HFFc6 (cell line): ENCODE measurements at regions not wholly inside any gene's neighbourhood (a gene's known extent, or its start where the extent isn't known, plus 50 kb on each side); places are given as distances from the start of the nearest gene placed in this dataset.

Source experiments
- DNase-seq: peaks from one replicate; pipeline ENCODE4 v3.0.0-alpha.2; 2018
- H3K27ac Mint-ChIP-seq: 2 replicates; pipeline ENCODE4 v1.8.0; 2020; ENCODE audit warnings: mild to moderate bottlenecking, mixed read lengths
- H3K27me3 Mint-ChIP-seq: 2 replicates; pipeline ENCODE4 v1.8.0; 2021; ENCODE audit warnings: mild to moderate bottlenecking, moderate library complexity, mixed read lengths; ENCODE audit not compliant: insufficient read depth
- H3K36me3 Mint-ChIP-seq: 2 replicates; pipeline ENCODE4 v1.8.0; 2021; ENCODE audit warnings: low read depth, mixed read lengths
- H3K4me1 Mint-ChIP-seq: 2 replicates; pipeline ENCODE4 v1.8.0; 2020; ENCODE audit warnings: low read depth, mixed read lengths
- H3K4me3 Mint-ChIP-seq: 2 replicates; pipeline ENCODE4 v1.8.0; 2020; ENCODE audit warnings: mild to moderate bottlenecking, moderate library complexity, mixed read lengths
- H3K9me3 Mint-ChIP-seq: 2 replicates; pipeline ENCODE4 v1.8.0; 2020; ENCODE audit warnings: mild to moderate bottlenecking, mixed read lengths
- TF ChIP-seq, protein P1 (sequence below): fragments of 200-600 bp; sonication (generic); IDR thresholded peaks from 2 replicates; pipeline ENCODE4 v1.5.0; 2021; ENCODE audit warnings: antibody characterized with exemption, mild to moderate bottlenecking

DNA sequence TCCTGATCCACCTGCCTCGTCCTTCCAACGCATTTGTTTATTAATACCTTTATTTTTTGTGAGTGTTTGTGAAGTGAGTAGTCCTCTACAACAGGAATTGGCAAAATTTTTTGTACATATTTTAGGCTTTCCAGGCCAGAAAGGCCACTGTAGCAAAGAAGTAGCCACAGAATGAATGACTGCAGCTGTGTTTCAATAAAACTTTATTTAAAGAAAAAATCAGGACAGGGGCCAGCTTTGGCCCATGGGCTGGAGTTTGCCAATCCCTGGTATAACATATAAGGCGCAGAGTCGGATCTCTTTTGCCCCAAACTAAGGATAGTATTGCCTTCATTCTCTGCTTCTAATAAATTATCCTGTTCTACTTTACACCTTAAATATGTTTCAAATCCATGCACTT, 198.0 kb upstream of the COX10 start:
- Mint-ChIP-seq H3K27me3 (peaks cover 5% of the 10 kb centered on the region), H3K27ac (no peak overlapping the region), H3K36me3 (peaks cover 7% of the 10 kb centered on the region; the same call in 1 of the 2 replicates), H3K9me3 (peaks cover 13% of the 10 kb centered on the region), H3K4me3 (no peak overlapping the region), H3K4me1 (no peaks in the 10 kb centered on the region)
- no peak for DNase-seq
- TF ChIP-seq, protein P1, sequence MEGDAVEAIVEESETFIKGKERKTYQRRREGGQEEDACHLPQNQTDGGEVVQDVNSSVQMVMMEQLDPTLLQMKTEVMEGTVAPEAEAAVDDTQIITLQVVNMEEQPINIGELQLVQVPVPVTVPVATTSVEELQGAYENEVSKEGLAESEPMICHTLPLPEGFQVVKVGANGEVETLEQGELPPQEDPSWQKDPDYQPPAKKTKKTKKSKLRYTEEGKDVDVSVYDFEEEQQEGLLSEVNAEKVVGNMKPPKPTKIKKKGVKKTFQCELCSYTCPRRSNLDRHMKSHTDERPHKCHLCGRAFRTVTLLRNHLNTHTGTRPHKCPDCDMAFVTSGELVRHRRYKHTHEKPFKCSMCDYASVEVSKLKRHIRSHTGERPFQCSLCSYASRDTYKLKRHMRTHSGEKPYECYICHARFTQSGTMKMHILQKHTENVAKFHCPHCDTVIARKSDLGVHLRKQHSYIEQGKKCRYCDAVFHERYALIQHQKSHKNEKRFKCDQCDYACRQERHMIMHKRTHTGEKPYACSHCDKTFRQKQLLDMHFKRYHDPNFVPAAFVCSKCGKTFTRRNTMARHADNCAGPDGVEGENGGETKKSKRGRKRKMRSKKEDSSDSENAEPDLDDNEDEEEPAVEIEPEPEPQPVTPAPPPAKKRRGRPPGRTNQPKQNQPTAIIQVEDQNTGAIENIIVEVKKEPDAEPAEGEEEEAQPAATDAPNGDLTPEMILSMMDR: no peak

DNA sequence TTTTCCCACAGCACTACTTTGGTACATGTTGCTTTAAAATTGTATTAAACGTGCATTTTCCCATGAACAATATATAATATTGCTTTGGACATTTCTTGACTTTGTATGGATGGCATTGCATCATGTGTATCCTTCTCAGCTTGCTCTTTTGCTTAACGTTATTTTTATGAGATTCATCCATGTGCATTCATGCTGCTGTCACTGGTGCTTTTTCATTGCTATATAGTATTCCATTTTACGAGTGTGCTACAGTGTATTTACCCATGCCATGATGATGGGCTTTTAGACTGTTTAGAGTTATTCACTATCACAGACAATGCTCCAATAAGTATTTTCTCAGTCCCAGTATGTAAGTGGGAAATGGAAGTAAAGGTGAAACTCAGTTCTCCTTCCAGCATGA, 195.2 kb upstream of the COX10 start:
- Mint-ChIP-seq H3K4me3 (no peak overlapping the region), H3K27ac (no peak overlapping the region), H3K4me1 (no peaks in the 10 kb centered on the region), H3K27me3 (peaks cover 5% of the 10 kb centered on the region), H3K9me3 (no peaks in the 10 kb centered on the region), H3K36me3 (no peaks in the 10 kb centered on the region)
- TF ChIP-seq, protein P1: no peak
- DNase-seq: no peak

DNA sequence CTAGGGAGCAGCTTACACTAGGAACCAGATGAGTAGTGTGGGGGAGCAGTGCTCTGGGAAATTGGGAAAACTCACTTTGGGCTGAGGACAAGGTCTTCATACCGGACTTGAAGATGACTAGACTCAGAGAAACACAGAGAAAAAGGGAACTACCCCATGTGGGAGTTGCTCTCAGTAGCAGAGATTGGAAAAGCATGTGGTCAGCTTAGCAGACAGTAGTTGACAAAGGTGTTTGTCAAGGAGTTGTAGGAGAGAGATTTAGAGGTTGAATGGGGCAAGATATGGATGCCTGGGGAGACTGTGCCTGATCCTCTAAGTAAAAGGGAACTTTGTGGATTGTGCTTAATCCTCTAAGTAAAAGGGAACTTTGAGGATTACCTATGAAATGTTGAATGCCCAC, 194.5 kb upstream of the COX10 start:
- DNase-seq: no peak
- no peaks in the 10 kb centered on the region for H3K36me3 Mint-ChIP-seq

DNA sequence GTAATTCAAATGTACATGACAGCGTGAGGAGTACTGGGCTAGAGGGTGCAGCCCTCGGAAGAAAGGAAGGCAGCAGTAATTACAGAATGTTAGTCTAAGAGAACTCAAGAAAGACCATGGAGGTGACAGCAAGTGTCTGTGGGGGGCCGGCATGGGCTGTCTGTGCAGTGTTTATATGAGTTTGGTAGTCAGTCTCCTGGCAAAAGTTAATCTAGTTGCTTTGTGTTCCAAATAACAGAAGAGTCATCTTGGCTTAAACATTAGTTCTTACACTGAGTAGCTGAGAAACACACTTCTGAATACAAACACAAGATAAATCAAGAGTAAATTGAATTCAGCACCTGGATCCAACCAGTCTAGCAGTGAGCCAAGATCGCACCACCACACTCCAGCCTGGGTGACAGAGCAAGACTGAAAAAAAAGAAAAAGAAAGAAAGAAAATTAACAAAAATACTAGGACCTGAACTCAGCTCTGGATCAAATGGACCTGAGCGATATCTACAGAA, 189.3 kb upstream of the COX10 start:
- TF ChIP-seq, protein P1: no peak
- H3K4me3 Mint-ChIP-seq: no peak overlapping the region

More for the DNA sequence above, 194.5 kb upstream of the COX10 start:
- no peak overlapping the region for H3K4me3 Mint-ChIP-seq
- H3K27me3 Mint-ChIP-seq: peaks cover 5% of the 10 kb centered on the region
- TF ChIP-seq, protein P1: no peak
- no peak overlapping the region for H3K27ac Mint-ChIP-seq
- no peaks in the 10 kb centered on the region for H3K9me3 Mint-ChIP-seq
- H3K4me1 Mint-ChIP-seq: no peaks in the 10 kb centered on the region

DNA sequence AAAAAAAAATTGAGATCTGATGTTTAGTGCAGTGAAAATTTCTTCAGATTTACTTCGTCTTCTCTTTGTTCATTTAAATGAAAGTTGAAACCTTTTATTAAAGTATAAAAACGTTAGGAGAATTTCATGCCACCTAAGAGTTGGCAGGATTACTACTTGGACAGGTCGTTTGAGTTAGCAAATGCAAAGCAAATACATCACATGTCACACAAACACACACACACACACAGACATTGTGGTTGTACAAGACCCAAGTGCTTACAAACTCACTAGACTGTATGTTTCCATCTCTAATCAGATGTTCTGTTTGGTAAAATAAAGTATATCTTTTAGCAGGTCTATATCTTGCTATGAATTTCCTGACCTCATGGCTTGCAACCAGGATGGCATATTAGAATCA, 185.6 kb upstream of the COX10 start:
- no peaks in the 10 kb centered on the region for H3K9me3 Mint-ChIP-seq
- TF ChIP-seq, protein P1: no peak
- peaks cover 2% of the 10 kb centered on the region; the same call in 1 of the 2 replicates for H3K27me3 Mint-ChIP-seq
- DNase-seq: no peak
- H3K36me3 Mint-ChIP-seq: no peaks in the 10 kb centered on the region
- H3K4me1 Mint-ChIP-seq: peaks cover 20% of the 10 kb centered on the region
- H3K27ac Mint-ChIP-seq: no peak overlapping the region
- no peak overlapping the region for H3K4me3 Mint-ChIP-seq

More for the DNA sequence above, 189.3 kb upstream of the COX10 start:
- H3K27ac Mint-ChIP-seq: no peak overlapping the region
- DNase-seq: no peak
- no peaks in the 10 kb centered on the region for H3K36me3 Mint-ChIP-seq
- H3K4me1 Mint-ChIP-seq: no peaks in the 10 kb centered on the region
- H3K9me3 Mint-ChIP-seq: no peaks in the 10 kb centered on the region
- peaks cover 8% of the 10 kb centered on the region for H3K27me3 Mint-ChIP-seq

DNA sequence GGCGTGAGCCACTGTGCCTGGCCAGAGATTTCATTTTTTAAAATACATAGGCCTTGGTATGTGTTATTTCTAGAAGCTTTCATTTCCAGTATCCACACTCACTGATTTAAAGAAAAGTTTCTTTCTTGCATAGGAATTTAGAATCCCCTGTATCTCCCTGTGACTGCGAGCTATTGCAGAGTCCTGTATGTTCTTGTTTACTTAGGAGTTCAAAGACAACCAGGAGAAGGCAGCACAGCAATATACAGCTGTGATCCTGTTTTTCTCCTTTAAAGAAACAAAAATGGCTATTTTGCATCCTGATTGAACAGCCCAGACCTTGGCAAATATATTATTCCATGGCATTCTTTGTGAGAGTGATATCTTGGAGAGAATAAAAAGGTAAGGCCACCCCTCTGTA, 185.0 kb upstream of the COX10 start:
- Mint-ChIP-seq H3K4me1 (peaks cover 20% of the 10 kb centered on the region), H3K36me3 (no peaks in the 10 kb centered on the region), H3K4me3 (no peak overlapping the region), H3K9me3 (no peaks in the 10 kb centered on the region), H3K27ac (no peak overlapping the region), H3K27me3 (peaks cover 2% of the 10 kb centered on the region; the same call in 1 of the 2 replicates)
- DNase-seq: no peak
- TF ChIP-seq, protein P1: no peak
